GM19397 (cell line): ENCODE measurements at regions not wholly inside any gene's neighbourhood (a gene's known extent, or its start where the extent isn't known, plus 50 kb on each side); places are given as distances from the start of the nearest gene placed in this dataset.
"Not testable (repeated sequence)": the region's sequence is repeated elsewhere in the genome, so short reads cannot be mapped to it uniquely, and the experiment has no call there.

Experiments used
- ATAC-seq: cut with Tn5 transposase; IDR thresholded peaks from one replicate; pipeline ENCODE4 v1.9.1; 2021; ENCODE audit warnings: mild to moderate bottlenecking, moderate library complexity; ENCODE audit not compliant: unreplicated experiment

DNA sequence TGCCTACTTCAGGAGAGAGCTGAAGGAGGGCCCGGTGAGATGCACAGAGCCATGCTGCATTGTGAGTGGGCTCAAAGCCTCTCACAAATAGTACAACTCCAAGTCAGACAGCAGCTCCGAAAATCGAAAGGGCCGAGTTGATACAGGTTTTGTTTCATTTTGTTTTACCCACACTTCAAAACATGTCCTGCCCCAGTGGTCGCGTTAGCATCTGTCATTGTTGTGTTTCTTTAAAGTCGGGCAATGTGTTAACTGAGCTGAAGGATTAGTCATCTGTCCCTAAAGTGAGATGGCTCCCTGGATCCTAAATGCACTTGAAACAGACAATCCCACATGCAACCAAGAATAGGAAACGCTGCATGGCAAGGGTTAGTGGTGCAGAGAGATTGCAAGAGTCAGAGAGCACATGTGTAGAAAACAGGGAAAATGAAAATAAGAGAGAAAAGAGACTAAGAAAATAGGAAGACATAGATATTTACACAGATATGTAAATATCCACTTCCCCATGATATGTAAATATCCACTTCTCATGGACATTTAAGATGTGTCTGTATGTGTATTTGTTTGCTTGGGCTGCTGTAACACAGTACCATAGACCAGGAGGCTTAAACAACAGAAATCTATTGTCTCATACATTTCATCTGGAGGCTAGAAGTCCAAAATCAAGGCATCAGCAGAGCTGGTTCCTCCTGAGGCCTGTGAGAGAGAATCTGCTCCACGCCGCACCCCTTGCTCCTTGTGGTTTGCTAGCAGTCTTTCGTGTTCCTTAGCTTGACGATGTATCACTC lies 131.4 kb upstream of the RAB4A start:
- peak; percentile 44 for ATAC-seq

GRCh38 chr1:229140119-229140396 lies 130.9 kb upstream of the RAB4A start:
- ATAC-seq, result no peak

- no peak for ATAC-seq
Measured at GRCh38 chr1:229141271-229141670, 129.6 kb upstream of the RAB4A start.

DNA sequence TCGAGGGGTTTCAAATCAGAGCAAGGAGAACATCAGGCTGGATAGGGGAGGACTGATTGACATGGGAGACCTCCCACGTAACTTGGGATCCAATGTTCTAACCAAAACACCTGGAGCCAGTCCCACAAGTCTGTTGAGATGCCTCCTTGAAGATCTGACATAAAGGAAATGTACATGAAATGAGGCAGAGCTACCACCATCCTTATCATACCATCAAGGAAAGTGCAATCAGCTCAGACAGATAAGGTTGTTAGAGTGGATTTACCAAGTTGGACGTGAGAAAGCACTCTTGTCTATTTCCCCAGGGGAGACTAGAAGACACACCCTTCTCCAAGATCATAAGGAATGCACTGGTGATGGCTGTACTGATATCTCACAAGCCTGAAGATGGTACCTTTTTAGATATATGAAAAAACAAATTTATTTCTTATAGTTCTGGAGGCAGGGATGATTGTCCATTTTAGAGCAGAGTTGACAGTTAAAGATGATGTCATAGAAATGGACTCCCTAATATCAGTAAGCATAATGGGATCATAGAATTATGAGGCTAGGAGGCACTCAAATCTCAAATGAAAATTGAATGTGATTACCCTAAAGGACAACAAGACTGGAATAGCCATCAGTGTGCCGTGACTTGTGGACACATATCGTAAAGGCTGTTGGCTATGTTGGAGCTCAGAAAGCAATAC lies 129.1 kb upstream of the RAB4A start:
- no peak for ATAC-seq

GRCh38 chr1:229142471-229142870 lies 128.4 kb upstream of the RAB4A start:
- ATAC-seq, result no peak

- ATAC-seq, result no peak
Measured at GRCh38 chr1:229146647-229147046, 124.3 kb upstream of the RAB4A start.

DNA sequence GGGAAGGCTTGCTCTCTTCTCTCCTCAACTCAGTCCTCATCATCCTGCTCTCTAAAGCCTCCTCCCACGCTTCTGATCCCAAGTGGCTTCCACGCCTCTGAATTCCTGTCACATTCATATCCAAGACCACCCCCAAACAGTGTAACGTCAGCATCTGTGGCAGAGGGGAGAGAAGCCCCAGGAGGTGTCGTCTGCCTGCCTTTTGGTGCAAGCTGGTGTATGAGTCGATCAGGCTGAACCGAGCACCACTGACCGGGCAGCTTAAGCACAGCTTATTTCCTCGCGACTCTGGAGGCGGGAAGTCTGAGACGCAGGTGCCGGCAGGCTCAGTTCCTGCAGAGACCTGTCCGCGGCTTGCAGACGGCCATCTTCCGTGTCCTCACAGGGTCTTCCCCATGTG lies 123.8 kb upstream of the RAB4A start:
- no peak for ATAC-seq

- no peak for ATAC-seq
Measured at GRCh38 chr1:229148041-229148671, 122.8 kb upstream of the RAB4A start.

DNA sequence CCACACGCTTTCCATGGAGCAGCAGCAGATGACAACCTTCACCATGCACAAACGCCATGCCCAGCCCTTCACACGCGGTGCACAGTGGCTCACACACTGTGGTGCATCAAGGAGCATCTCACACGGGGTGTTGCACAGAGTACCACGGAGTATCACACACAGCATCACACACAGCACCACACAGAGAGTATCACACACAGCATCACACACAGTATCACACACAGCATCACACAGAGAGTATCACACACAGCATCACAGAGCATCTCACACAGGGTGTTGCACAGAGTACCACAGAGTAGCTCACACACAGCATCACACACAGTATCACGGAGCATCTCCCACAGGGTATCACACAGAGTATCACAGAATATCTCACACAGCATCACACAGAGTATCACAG lies 122.2 kb upstream of the RAB4A start:
- no peak for ATAC-seq

- ATAC-seq, result no peak
Measured at GRCh38 chr1:229149435-229149834, 121.5 kb upstream of the RAB4A start.

DNA sequence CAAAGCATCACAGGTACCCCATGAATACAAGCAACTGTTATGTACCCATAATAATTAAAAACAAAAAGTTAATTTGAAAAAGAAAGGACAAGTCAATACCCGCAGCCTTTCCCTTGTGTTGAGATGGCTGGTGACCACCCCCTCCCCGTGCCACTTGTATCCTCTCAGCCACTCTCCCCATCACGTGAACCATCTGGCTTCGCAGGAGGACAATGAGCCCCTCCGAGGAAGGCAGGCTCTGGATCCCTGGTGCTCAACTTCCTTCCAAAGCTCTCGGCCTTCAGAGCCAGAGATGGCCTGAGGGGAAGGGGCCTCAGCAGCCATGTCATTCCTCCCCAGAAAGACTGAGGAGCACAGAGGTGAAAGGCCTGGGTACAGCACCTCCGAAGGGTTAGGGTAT lies 120.4 kb upstream of the RAB4A start:
- ATAC-seq, result no peak

GRCh38 chr1:229151412-229151811 lies 119.5 kb upstream of the RAB4A start:
- ATAC-seq, result not testable (repeated sequence)

GRCh38 chr1:229152311-229152710 lies 118.6 kb upstream of the RAB4A start:
- ATAC-seq, result no peak

GRCh38 chr1:229153955-229154548 lies 116.9 kb upstream of the RAB4A start:
- no peak for ATAC-seq

DNA sequence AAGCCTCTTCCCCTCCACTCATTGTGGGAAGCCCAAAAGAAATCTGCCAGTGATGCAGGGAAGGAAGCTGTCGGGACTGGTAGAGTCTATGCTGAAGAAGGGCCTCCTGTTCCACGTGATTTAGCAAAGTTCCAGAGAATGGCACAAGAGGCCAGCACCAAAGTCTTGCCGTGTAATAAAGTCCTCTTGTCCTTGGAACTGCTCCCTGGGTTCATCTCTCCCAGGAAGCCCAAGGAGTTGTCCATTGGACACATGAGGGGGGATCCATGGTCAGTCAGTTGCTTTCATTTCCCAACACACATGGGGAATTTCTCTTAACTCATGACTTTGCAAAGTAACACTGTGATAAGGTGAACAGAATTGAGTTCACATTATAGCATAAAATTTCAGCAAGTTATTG lies 116.1 kb upstream of the RAB4A start:
- ATAC-seq, result no peak

GRCh38 chr1:229155472-229155871 lies 115.4 kb upstream of the RAB4A start:
- ATAC-seq, result no peak

DNA sequence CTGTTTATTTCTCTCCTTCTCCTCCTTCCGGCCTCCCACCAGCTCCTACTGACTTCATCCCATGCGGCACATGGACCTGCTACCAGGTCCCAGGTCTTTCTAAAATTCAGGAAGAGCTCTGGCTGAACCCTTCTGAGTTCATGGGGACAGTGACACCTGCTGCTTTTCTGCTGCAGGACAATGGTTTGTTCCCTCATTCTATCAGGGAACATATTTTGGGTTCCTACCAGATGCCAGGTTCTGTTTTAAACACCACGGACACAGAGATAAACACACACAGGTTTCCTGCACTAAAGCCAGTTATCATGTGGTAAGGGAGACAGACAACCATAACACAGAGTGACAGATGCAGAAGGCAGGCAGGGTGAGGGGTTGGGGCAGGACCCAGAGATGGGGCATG lies 114.0 kb upstream of the RAB4A start:
- no peak for ATAC-seq

GRCh38 chr1:229157480-229157879 lies 113.4 kb upstream of the RAB4A start:
- no peak for ATAC-seq

GRCh38 chr1:229158341-229158921 lies 112.5 kb upstream of the RAB4A start:
- no peak for ATAC-seq

DNA sequence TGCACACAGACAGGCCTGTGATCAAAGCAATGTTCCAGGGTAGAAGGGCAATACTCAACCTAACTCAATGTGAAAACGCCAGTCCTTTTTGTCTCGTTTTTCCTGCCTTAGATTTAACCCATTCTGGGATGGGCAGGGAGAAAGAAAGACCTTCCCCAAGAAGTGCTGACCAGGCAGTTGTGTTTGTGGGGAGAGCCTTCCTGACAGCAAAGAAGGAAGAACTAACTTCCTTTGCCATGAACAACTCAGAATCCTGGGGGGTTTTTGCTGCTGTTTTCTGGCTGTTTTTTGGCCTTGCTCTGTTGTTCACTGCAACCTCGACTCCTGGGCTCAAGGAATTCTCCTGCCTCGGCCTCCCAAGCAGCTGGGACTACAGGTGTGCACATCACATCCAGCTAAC lies 112.0 kb upstream of the RAB4A start:
- no peak for ATAC-seq

DNA sequence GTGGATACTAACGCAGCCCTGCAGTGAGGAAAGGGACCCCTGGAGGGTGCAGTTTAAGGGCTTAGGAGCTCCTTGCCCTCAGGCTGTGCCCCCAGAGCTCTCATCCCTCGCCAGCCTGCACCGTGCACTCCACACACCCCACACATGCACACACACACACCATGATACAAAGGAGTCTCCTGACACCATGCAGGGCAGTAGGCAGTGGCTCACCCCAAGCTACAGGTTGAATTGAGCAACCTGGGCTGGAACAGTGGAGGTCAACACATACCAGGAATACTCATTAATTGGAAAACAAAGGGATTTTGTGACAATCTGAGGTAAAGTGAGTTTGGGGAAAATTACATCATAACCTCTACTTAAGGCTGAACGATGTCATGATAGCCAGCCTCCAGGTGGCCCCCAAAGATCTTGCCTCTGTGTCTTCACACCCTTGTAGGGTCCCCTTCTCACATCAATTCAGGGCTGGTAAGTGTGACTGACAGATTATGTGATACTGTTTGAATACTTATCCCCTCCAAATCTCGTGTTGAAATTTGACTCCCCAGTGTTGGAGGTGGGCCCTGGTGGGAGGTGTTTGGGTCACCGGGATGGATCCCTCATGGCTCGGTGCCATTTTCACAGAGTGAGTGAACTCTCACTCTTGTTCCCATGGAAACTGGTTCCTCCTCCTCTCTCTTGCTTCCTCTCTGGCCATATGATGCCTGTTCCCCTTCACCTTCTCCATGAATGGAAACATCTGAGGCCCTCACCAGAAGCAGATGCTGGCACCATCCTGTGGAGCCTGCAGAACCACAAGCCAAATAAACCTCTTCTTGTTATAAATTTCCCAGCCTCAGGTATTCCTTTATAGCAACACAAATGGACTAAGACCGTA lies 111.0 kb upstream of the RAB4A start:
- no peak for ATAC-seq
